MM.1S (cell line): ENCODE measurements at regions not wholly inside any gene's neighbourhood (a gene's known extent, or its start where the extent isn't known, plus 50 kb on each side); places are given as distances from the start of the nearest gene placed in this dataset.

Experiments
- DNase-seq: peaks from one replicate; pipeline ENCODE4 v3.0.0-alpha.2; 2015
- H2AFZ ChIP-seq: fragments of 300-600 bp; sonication (generic); 2 replicates; pipeline ENCODE4 v1.6.0; 2016; ENCODE audit warnings: antibody characterized with exemption, low read length
- H3F3A ChIP-seq: fragments of 300-600 bp; sonication (generic); 2 replicates; pipeline ENCODE4 v1.6.1; 2016; ENCODE audit warnings: mild to moderate bottlenecking, antibody characterized with exemption, low read length, moderate library complexity, mixed read lengths; ENCODE audit not compliant: insufficient read depth
- H3K27ac ChIP-seq: fragments of 300-600 bp; sonication (generic); 2 replicates; pipeline ENCODE4 v1.5.1; 2016; ENCODE audit warnings: mild to moderate bottlenecking, low read length
- H3K27me3 ChIP-seq: fragments of 300-600 bp; sonication (generic); replicated peaks from 2 replicates; pipeline ENCODE4 v1.6.0; 2016; ENCODE audit warnings: low read length; ENCODE audit not compliant: insufficient read depth
- H3K36me3 ChIP-seq: fragments of 300-600 bp; sonication (generic); replicated peaks from 2 replicates; pipeline ENCODE4 v1.6.1; 2016; ENCODE audit warnings: mild to moderate bottlenecking, low read length, mixed read lengths; ENCODE audit not compliant: insufficient read depth
- H3K4me1 ChIP-seq: fragments of 300-600 bp; sonication (generic); 2 replicates; pipeline ENCODE4 v1.6.1; 2016; ENCODE audit warnings: low read length, mixed read lengths
- H3K4me2 ChIP-seq: fragments of 300-600 bp; sonication (generic); 2 replicates; pipeline ENCODE4 v1.6.0; 2016; ENCODE audit warnings: low read depth, low read length
- H3K4me3 ChIP-seq: fragments of 300-600 bp; sonication (generic); 2 replicates; pipeline ENCODE4 v1.5.1; 2016; ENCODE audit warnings: low read length, mixed read lengths
- H3K79me2 ChIP-seq: fragments of 300-600 bp; sonication (generic); 2 replicates; pipeline ENCODE4 v1.6.1; 2016; ENCODE audit warnings: mixed run types, low read length, mixed read lengths
- H3K9ac ChIP-seq: fragments of 300-600 bp; sonication (generic); 2 replicates; pipeline ENCODE4 v1.6.1; 2016; ENCODE audit warnings: low read length, mixed read lengths
- H3K9me2 ChIP-seq: fragments of 300-600 bp; sonication (generic); replicated peaks from 2 replicates; pipeline ENCODE4 v1.6.1; 2016; ENCODE audit warnings: mild to moderate bottlenecking, low read length, mixed read lengths; ENCODE audit not compliant: insufficient read depth
- H3K9me3 ChIP-seq: fragments of 300-600 bp; sonication (generic); replicated peaks from 2 replicates; pipeline ENCODE4 v1.6.1; 2016; ENCODE audit warnings: mild to moderate bottlenecking, low read length, mixed read lengths; ENCODE audit not compliant: insufficient read depth
- H4K20me1 ChIP-seq: fragments of 300-600 bp; sonication (generic); 2 replicates; pipeline ENCODE4 v1.6.1; 2016; ENCODE audit warnings: mild to moderate bottlenecking, low read length, moderate library complexity, mixed read lengths; ENCODE audit not compliant: insufficient read depth
- EZH2 ChIP-seq: fragments of 300-600 bp; sonication (generic); optimal IDR thresholded peaks from 2 replicates; pipeline ENCODE3; 2017; ENCODE audit warnings: low read depth, mild to moderate bottlenecking, antibody characterized with exemption, low read length, mixed read lengths
- EZH2phosphoT487 ChIP-seq: fragments of 300-600 bp; sonication (generic); IDR thresholded peaks from 2 replicates; pipeline ENCODE4 v1.6.1; 2018; ENCODE audit warnings: antibody characterized with exemption, low read length
- TF ChIP-seq, protein P1 (sequence below): fragments of 300-600 bp; sonication (generic); IDR thresholded peaks from 2 replicates; pipeline ENCODE4 v1.5.1; 2016; ENCODE audit warnings: antibody characterized with exemption, low read length, mixed read lengths

DNA sequence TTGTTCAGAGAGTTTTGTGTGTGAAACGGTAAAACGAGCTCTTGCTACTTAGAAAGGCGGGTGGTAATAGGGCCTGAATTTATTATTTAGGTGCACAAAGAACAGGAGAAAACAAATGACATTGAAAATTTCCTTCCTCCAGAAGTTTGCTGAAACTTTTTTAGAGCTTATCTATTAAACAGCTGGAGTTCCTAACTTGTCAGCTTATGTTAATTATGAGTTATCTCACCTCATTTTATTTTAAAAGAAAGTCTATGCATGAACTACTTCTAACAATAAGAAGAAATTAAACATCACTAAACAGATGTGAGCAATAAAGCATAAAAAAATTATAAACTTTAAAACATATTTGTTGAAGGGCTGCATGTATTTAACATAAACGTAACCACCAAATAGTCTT, 373.9 kb upstream of the ANO3 start:
- no peaks in the 10 kb centered on the region for H4K20me1 ChIP-seq
- no peaks in the 10 kb centered on the region for H3K9me2 ChIP-seq
- no peak overlapping the region for H3K4me2 ChIP-seq
- no peaks in the 10 kb centered on the region for H3K4me1 ChIP-seq
- H3K36me3 ChIP-seq = no peaks in the 10 kb centered on the region
- no peaks in the 10 kb centered on the region for H3K79me2 ChIP-seq
- no peaks in the 10 kb centered on the region for H3F3A ChIP-seq
- H3K27ac ChIP-seq = no peak overlapping the region
- H2AFZ ChIP-seq = no peak overlapping the region
- H3K9me3 ChIP-seq = no peaks in the 10 kb centered on the region
- no peak for DNase-seq
- H3K27me3 ChIP-seq = no peaks in the 10 kb centered on the region
- H3K4me3 ChIP-seq = no peak overlapping the region
- no peak for TF ChIP-seq EZH2
- TF ChIP-seq, protein P1, sequence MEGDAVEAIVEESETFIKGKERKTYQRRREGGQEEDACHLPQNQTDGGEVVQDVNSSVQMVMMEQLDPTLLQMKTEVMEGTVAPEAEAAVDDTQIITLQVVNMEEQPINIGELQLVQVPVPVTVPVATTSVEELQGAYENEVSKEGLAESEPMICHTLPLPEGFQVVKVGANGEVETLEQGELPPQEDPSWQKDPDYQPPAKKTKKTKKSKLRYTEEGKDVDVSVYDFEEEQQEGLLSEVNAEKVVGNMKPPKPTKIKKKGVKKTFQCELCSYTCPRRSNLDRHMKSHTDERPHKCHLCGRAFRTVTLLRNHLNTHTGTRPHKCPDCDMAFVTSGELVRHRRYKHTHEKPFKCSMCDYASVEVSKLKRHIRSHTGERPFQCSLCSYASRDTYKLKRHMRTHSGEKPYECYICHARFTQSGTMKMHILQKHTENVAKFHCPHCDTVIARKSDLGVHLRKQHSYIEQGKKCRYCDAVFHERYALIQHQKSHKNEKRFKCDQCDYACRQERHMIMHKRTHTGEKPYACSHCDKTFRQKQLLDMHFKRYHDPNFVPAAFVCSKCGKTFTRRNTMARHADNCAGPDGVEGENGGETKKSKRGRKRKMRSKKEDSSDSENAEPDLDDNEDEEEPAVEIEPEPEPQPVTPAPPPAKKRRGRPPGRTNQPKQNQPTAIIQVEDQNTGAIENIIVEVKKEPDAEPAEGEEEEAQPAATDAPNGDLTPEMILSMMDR = no peak
- no peak for TF ChIP-seq EZH2phosphoT487
- no peak overlapping the region for H3K9ac ChIP-seq

GRCh38 chr11:25961539-25961938, 370.4 kb upstream of the ANO3 start:
- H3K4me2 ChIP-seq = no peak overlapping the region
- TF ChIP-seq EZH2 (no peak), EZH2phosphoT487 (no peak)
- TF ChIP-seq, protein P1 = no peak
- H2AFZ ChIP-seq = no peak overlapping the region
- H3F3A ChIP-seq = no peaks in the 10 kb centered on the region
- no peak overlapping the region for H3K27ac ChIP-seq
- no peaks in the 10 kb centered on the region for H3K4me1 ChIP-seq
- no peaks in the 10 kb centered on the region for H3K9me2 ChIP-seq
- H3K9me3 ChIP-seq = no peaks in the 10 kb centered on the region
- no peak overlapping the region for H3K4me3 ChIP-seq
- H3K9ac ChIP-seq = no peak overlapping the region
- DNase-seq = no peak
- H3K79me2 ChIP-seq = no peaks in the 10 kb centered on the region
- H3K27me3 ChIP-seq = no peaks in the 10 kb centered on the region
- H4K20me1 ChIP-seq = no peaks in the 10 kb centered on the region
- no peaks in the 10 kb centered on the region for H3K36me3 ChIP-seq

- TF ChIP-seq EZH2 (no peak), EZH2phosphoT487 (no peak)
- TF ChIP-seq, protein P1 = peak; percentile 41
- no peak for DNase-seq
- H3F3A ChIP-seq = no peaks in the 10 kb centered on the region
- no peak overlapping the region for H3K4me3 ChIP-seq
- H3K9ac ChIP-seq = no peak overlapping the region
- no peaks in the 10 kb centered on the region for H3K36me3 ChIP-seq
- no peaks in the 10 kb centered on the region for H3K79me2 ChIP-seq
- no peak overlapping the region for H2AFZ ChIP-seq
- no peaks in the 10 kb centered on the region for H3K27me3 ChIP-seq
- H4K20me1 ChIP-seq = no peaks in the 10 kb centered on the region
- no peak overlapping the region for H3K4me2 ChIP-seq
- H3K4me1 ChIP-seq = no peaks in the 10 kb centered on the region
- H3K9me3 ChIP-seq = no peaks in the 10 kb centered on the region
- H3K9me2 ChIP-seq = no peaks in the 10 kb centered on the region
- H3K27ac ChIP-seq = no peak overlapping the region
Measured at GRCh38 chr11:25970726-25971508, 361.0 kb upstream of the ANO3 start.
